Peyer's patch (tissue), 4 donors: ENCODE measurements at regions not wholly inside any gene's neighbourhood (a gene's known extent, or its start where the extent isn't known, plus 50 kb on each side); places are given as distances from the start of the nearest gene placed in this dataset.

Experiments used
- POLR2A ChIP-seq, 2 donors: fragments of 450-650 bp; IDR thresholded peaks; one replicate each; pipeline ENCODE4 v1.5.1; 2017; ENCODE audit warnings: antibody characterized with exemption in 2 of 2, mild to moderate bottlenecking in 2 of 2, moderate library complexity in 2 of 2
- TF ChIP-seq, protein P1 (sequence below), 6 experiments: fragments of 450-650 bp in 4 of 6; fragments of 200-600 bp in 2 of 6; sonication (generic) in 1 of 6; IDR thresholded peaks; one replicate each; pipeline ENCODE4 v1.5.1; 2017 to 2019; ENCODE audit warnings: antibody characterized with exemption in 6 of 6, mild to moderate bottlenecking in 3 of 6, moderate library complexity in 1 of 6

DNA sequence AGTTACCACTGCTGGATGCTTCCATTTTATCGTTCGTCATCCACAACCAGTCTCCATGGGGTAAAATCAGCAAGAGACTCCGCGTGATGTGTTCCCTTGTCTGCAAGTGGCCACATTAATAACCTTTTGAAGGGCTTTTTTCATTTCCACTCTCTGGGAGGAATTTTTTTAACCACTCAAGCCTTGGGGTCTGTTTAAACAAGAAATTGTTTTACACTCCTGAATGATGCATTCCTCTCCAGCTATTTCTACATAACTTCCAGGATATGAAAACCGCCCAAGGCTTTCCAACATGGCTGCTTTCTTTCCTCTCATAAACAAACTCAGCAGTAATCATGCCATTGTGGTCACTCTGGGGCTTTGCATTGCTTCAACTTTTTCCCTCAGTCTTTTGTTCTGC, 217.2 kb upstream of the DAPK1 start:
- TF ChIP-seq, protein P1, sequence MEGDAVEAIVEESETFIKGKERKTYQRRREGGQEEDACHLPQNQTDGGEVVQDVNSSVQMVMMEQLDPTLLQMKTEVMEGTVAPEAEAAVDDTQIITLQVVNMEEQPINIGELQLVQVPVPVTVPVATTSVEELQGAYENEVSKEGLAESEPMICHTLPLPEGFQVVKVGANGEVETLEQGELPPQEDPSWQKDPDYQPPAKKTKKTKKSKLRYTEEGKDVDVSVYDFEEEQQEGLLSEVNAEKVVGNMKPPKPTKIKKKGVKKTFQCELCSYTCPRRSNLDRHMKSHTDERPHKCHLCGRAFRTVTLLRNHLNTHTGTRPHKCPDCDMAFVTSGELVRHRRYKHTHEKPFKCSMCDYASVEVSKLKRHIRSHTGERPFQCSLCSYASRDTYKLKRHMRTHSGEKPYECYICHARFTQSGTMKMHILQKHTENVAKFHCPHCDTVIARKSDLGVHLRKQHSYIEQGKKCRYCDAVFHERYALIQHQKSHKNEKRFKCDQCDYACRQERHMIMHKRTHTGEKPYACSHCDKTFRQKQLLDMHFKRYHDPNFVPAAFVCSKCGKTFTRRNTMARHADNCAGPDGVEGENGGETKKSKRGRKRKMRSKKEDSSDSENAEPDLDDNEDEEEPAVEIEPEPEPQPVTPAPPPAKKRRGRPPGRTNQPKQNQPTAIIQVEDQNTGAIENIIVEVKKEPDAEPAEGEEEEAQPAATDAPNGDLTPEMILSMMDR (IDR thresholded peaks at IDR 0.05), result no peak
- no peak for TF ChIP-seq POLR2A (IDR thresholded peaks at IDR 0.05)
